Nephron progenitor cell (in vitro differentiated cells): ENCODE measurements at regions not wholly inside any gene's neighbourhood (a gene's known extent, or its start where the extent isn't known, plus 50 kb on each side); places are given as distances from the start of the nearest gene placed in this dataset.

Experiments used
- DNase-seq: peaks from one replicate; pipeline ENCODE4 v3.0.0; 2021
- H3K27ac Mint-ChIP-seq: 2 replicates; pipeline ENCODE4 v1.8.0; 2021; ENCODE audit warnings: mild to moderate bottlenecking, moderate library complexity, mixed read lengths
- H3K27me3 Mint-ChIP-seq: 2 replicates; pipeline ENCODE4 v1.8.0; 2021; ENCODE audit warnings: mild to moderate bottlenecking, low read depth, mixed read lengths; ENCODE audit not compliant: poor library complexity
- H3K36me3 Mint-ChIP-seq: 2 replicates; pipeline ENCODE4 v1.8.0; 2021; ENCODE audit warnings: low read depth, mixed read lengths
- H3K4me1 Mint-ChIP-seq: 2 replicates; pipeline ENCODE4 v1.8.0; 2021; ENCODE audit warnings: mixed read lengths
- H3K4me3 Mint-ChIP-seq: 2 replicates; pipeline ENCODE4 v1.8.0; 2021; ENCODE audit warnings: mild to moderate bottlenecking, moderate library complexity, mixed read lengths
- H3K9me3 Mint-ChIP-seq: 2 replicates; pipeline ENCODE4 v1.8.0; 2021; ENCODE audit warnings: mild to moderate bottlenecking, moderate library complexity, mixed read lengths
- CTCF ChIP-seq: fragments of 200-600 bp; sonication (generic); IDR thresholded peaks from 2 replicates; pipeline ENCODE4 v1.5.0; 2021; ENCODE audit warnings: antibody characterized with exemption

- Mint-ChIP-seq H3K27ac (no peak overlapping the region), H3K9me3 (peaks cover 36% of the 10 kb centered on the region), H3K4me1 (peaks cover 23% of the 10 kb centered on the region), H3K27me3 (peaks cover 5% of the 10 kb centered on the region), H3K4me3 (no peak overlapping the region), H3K36me3 (peaks cover 41% of the 10 kb centered on the region)
- no peak for TF ChIP-seq CTCF
- no peak for DNase-seq
Observed at GRCh38 chr5:142484821-142485387, 160.1 kb upstream of the SPRY4 start.

GRCh38 chr5:142482207-142482606, 157.4 kb upstream of the SPRY4 start:
- Mint-ChIP-seq H3K36me3 (peaks cover 52% of the 10 kb centered on the region), H3K9me3 (peaks cover 54% of the 10 kb centered on the region), H3K27ac (no peak overlapping the region), H3K27me3 (peaks cover 8% of the 10 kb centered on the region), H3K4me3 (no peak overlapping the region), H3K4me1 (peaks cover 23% of the 10 kb centered on the region)
- no peak for TF ChIP-seq CTCF
- DNase-seq = no peak

GRCh38 chr5:142481410-142481809, 156.6 kb upstream of the SPRY4 start:
- Mint-ChIP-seq H3K9me3 (peaks cover 50% of the 10 kb centered on the region), H3K36me3 (peaks cover 49% of the 10 kb centered on the region), H3K4me3 (no peak overlapping the region), H3K27me3 (peaks cover 8% of the 10 kb centered on the region), H3K4me1 (peaks cover 22% of the 10 kb centered on the region), H3K27ac (no peak overlapping the region)
- no peak for DNase-seq
- no peak for TF ChIP-seq CTCF

GRCh38 chr5:142479854-142480519, 155.2 kb upstream of the SPRY4 start:
- Mint-ChIP-seq H3K4me3 (no peak overlapping the region), H3K27ac (no peak overlapping the region), H3K36me3 (peaks cover 36% of the 10 kb centered on the region), H3K4me1 (peaks cover 33% of the 10 kb centered on the region), H3K9me3 (peaks cover 37% of the 10 kb centered on the region), H3K27me3 (peaks cover 6% of the 10 kb centered on the region)
- DNase-seq = no peak
- no peak for TF ChIP-seq CTCF

GRCh38 chr5:142479150-142479549, 154.3 kb upstream of the SPRY4 start:
- no peak for TF ChIP-seq CTCF
- Mint-ChIP-seq H3K27me3 (peaks cover 6% of the 10 kb centered on the region), H3K27ac (no peak overlapping the region), H3K9me3 (peaks cover 32% of the 10 kb centered on the region), H3K4me1 (peaks cover 41% of the 10 kb centered on the region), H3K4me3 (no peak overlapping the region), H3K36me3 (peaks cover 31% of the 10 kb centered on the region)
- no peak for DNase-seq

- Mint-ChIP-seq H3K27me3 (peaks cover 6% of the 10 kb centered on the region), H3K4me1 (peaks cover 41% of the 10 kb centered on the region), H3K4me3 (no peak overlapping the region), H3K27ac (peak overlapping the region; percentile 81), H3K9me3 (peaks cover 27% of the 10 kb centered on the region), H3K36me3 (peaks cover 26% of the 10 kb centered on the region)
- DNase-seq = no peak
- TF ChIP-seq CTCF = no peak
Observed at GRCh38 chr5:142478113-142478512, 153.3 kb upstream of the SPRY4 start.
